ENCODE measurements at regions not wholly inside any gene's neighbourhood (a gene's known extent, or its start where the extent isn't known, plus 50 kb on each side); places are given as distances from the start of the nearest gene placed in this dataset.

DNA sequence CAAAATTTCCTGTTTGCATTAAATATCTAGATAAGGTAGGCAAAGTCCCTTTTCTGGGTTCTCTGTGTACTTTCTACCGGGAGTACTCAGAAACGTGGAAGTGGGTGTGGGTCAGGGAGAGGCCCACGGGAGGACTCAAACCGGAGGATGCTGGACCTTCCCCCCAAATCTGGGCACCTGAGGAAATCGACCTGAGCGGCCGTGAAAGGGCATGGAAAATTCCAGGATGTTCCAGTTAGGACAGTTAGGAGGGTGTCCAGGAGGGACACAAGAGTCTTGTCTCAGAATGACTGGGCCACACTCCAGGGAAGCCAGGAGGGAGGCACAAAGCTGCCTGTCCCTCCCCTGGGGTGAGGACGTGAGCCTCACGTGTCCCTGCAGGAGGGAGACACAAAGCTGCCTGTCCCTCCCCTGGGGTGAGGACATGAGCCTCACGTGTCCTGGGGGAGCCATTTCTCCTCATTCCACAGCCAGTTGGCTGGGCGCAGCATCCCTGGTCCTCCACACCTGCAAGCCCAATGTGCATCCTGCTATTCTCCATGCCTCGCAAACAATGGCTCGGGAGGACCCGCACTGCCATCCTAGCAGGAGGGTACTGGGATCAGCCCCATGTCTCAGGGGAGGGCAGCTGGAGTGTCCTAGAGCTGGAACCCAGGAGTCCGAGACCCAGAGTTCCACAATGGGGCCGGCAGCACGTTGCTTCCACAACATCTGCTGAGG is 190.5 kb upstream of the PPP2R2D start:
- DNase-seq (ENCODE audit: low spot score) = no peak

DNA sequence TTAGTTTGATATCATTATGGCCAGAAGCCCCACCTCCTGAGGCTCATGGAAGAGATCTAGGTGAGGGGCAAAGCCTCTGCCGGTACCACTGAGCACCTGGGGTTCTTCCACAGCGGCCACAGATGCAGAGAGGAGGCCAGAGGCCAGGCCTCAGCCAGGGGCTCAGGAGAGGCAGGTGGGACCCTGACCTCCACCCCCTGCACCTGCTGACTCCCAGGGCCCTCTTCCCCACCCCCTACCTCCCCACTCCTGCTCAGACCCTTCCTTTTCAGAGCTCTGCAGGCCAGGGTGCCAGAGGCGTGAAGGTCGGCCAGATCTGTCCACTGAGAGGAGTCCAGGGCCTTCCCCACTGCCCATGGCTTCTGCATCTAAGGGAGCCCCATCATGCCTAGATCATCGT is 178.7 kb upstream of the PPP2R2D start:
- DNase-seq (ENCODE audit: low spot score) = no peak

DNA sequence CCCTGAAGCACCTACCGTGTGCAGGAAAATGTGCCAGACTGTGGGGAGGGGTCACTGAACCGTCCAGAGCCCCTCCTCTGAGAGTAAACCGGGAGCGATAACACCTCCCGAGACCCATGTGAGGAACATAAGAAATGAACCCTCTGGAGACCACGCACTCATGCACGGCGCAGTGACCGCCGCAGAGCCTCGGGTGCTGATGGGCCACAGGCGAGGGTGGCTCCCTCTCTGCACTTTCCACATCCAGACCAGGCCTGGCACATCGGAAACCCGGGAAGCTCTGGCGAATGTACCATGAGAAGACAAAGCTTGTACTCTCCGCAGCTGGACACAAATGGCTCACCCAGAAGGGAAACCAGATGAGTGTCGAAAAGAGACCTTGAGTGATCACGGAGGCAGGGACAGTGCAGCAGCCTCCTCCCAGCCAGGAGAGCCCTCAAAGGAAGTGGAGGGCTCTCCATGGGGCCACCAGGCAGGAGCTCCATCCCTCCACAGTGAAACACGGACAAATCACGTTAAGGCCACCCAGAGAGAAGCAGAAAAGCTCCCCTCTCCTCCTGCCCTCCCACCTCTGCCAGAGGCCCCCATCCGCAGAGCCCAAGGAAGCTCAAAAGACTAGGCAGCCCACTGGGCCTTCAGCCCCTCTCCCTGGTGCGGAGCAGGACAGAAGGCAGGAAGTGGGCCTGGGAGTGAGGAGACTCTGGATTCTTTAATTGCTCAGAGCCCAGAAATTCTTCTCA is 178.1 kb upstream of the PPP2R2D start:
- DNase-seq (ENCODE audit: low spot score) = no peak

DNA sequence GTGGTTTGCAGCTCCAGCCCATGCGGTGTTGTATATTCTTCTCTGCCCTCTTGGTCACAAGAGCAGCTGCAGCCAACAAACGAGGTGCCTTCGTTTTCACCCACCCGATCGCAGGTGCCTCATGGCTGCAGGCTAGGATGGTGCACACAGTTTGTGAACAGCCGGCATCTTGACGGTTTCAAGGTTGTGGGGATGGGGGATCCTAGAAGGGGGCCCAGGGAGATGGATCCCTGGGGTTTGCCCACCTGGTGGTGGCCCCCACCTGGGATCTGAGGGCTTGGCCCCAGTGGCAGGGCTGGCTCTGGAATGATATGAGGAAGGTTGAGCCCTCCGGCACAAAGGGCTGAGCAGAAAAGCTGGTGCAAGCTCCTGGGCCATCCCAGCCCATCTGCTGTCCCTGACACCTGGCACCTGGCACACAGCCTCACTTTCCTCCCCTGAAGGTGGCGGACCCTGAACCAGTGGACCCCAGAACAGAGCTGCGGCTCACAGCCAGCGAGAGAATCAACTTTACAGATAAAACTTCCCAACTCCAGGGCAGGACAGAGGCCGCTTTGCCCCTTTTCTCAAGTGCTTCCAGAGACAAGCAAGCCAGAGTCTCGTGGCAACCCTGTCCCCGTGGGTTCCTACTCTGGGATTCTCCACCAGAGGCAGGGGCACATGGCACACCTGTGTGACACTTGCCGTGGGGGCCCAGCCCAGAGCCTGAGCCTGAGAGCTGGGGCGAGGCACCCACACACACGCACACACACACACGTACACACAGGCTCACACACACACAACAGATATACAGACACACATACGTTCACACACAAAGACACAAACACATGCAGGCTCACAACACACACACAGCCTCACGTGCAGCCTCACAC is 177.3 kb upstream of the PPP2R2D start:
- DNase-seq (ENCODE audit: low spot score) = no peak

DNA sequence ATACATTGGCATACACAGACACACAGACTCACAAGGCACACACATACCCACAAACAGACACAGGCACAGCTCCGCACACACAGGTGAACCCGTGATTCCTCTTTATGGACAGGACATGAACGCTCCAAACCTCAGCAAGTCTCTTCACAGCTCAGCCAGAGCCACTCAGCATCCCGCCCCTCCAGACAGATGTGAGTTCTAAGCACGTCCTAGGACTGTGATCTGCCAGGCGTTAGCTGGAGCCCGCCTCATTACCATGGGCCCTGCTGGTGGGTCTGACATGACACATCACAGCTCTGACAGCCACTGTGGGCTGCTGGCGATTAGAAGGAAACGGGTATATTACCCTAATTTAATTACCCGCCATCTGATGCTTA is 176.7 kb upstream of the PPP2R2D start:
- DNase-seq (ENCODE audit: low spot score) = no peak

DNA sequence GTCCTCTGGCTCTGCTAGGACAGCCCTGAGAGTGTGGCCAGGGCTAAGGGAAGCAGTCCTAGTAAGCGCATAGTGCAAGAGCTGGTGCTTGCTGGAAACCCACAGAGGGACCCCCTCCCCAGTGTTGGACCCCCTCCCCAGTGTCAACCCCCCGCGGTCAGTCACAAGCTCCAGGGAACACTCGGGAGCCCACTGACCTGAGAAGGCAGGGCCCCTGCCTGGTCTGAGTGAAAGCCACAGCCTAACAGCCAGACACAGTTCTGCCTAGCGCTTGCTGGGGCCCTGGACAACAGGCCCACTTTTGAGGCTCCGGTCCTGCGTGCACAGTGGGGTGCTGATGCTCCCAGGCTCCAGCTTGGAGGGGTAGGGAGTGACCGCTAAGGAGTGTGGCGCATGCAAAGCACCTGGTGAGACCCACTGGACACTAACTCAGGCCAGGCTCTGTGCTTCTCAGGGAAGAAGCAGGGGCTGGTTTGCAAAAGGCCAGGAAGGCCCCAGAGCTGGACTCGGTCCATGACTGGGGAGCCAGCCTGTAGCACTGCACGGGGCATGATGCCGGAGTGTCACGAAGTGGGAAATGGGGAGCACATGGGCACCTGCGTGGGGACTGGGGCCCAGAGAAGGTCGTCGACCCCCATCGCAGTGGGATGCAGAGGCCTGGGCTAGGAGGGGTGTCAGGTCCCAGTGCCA is 175.8 kb upstream of the PPP2R2D start:
- no peak for DNase-seq (ENCODE audit: low spot score)

DNA sequence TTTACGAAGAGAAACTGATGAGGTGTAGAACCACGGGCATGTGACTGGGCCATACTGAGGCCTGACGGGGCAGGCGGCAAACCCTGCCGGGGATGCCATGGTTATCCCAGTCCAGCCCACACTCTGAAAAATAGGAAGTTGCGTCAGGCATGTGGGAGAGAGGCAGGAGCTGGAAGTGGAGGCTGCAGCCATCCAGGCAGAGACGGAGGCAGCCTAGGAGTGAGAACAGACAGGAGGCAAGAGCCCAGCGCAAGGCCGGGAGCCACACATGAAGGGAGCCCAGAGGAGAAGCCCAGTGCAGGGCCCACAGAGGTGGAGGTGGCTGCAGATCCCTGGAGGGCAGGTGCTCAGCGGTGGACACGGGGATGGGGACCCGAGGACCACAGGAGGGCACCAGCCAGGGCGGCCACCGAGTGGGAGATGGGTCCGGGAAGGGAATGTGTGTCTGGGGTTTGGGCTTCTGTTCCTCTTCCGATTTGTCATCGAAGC is 175.2 kb upstream of the PPP2R2D start:
- no peak for DNase-seq (ENCODE audit: low spot score)

DNA sequence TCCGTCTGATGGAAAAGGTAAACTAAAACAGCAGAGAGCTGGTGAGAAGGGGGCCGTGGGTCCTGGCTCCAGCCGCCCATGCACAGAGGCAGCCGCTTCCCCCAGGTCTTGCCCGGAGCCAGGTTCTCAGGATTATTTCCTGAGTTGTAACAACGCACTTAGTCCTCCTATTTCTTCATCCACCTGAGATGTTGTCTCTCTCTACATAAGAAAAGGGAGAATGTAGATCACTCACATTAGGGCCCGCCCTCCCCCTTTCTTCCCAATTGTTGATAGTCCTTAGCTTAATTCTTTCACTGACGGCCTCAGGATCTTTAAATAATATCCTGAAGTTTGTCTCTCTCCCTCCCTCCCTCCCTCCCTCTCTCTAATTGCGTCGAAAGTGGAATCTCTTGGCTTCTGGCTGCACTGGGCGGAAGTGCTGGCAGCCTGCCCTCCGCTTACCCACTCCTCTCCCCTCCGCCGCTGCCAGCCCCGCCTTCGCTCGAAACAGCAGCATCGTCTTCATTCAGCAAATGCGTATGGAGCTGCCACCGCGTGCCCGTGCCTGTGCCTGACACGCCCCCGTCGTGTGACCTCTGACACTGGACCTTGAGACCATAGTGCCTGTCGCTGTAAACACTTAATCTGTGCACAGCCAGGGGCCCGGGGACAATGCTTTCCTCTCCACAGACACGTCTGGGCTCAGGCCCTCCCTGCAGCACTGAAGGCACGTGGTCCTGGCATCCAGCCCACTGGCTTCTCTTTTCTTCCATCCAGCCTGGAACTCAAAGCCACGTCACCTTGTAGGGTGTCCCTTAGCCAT is 174.5 kb upstream of the PPP2R2D start:
- DNase-seq (ENCODE audit: low spot score) = no peak

DNA sequence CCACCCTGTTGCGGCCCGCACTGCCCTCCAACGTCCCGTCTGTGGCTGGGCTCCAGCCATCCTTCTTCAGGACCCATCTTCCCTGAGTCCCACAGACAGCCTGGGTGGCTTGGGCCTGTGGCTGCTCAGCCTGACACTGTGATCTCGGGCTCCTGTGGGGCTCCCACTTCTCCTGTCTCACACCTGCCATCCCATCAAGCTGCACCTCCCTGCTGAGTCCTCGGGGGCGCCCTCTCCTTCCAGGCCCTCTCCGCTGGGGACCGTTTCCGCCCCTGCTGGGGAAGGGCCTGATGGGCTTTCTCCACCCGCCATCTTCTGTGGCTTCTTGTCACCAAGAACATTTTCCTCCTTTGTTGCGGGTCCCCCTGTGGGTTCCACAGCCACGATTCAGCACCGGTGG is 173.8 kb upstream of the PPP2R2D start:
- no peak for DNase-seq (ENCODE audit: low spot score)

DNA sequence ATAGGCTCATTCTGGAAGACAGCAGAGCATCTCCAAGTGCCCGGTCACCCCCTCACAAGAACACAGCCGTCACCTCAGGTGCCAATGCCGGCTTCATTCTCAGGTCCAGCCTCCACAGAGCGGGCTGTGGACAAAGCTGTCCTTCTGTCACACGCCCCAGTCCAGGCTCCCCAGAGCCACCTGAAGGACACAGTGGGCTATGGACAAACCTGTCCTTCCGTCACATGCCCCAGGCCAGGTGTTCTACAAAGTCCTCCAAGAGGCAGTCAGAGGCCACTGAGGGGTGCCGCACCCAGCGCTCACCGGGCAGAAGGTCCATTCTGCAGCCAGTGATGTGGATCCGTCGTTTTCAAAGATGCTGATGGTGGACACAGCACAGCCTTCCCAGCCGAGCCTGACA is 173.2 kb upstream of the PPP2R2D start:
- no peak for DNase-seq (ENCODE audit: low spot score)

DNA sequence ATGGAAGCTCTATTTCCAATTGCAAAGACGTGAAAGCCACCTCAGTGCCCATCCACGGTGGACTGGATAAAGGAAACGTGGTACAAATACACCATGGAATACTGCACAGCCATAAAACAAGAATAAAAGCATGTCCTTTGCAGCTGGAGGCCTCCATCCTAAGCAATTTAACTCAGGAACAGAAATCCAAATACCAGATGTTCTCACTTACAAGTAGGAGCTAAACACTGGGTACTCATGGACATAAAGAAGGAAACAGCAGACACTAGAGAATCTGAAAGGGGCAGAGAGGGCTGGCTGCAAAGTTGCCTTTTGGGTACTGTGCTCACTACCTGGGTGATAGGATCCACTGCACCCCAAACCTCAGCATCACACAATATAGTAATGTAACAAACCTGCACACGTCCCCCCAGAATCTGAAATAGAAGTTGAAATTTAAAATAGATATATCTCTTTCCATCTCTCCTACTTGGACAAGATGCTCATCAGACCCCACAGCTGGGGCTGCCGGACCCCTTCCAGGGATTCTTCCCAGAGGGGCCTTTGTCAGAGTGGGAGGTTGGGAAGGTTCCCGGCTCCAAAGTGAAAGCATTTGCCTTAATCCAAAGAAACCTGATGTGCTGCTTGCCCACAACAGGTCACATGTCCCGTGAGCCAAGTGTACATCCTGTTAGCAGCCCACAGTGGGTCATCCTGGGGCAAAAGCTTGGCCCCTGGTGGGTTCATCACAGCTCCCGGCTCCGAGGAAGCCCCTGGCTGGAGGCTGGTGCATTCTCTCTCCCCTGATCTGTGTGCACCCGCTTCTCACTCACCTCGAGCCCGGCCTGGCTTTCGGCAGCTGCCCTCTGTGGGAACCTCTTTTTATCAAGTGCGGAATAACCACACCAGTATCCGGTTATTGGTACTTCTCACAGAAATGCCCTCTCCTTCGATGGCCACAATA is 172.3 kb upstream of the PPP2R2D start:
- no peak for DNase-seq (ENCODE audit: low spot score)

DNA sequence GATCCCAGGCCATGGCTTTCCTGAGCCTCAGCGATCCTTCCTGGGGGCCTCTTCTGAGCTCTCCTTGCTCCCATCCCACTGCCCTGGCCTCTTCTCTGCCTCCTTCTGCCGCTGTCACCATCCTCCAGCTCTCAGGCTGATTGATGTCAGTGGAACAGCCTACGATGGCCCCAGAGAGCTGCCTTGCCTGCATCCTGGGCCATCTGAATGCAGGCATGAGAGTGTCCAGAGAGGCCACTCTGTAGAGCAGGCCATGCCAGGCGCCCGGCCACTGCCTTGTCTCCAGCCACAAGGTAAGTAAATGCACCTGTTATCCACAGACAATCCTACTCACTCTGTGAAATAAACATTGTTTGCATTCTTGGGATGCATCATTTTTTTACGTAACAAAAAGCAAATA is 171.4 kb upstream of the PPP2R2D start:
- DNase-seq (ENCODE audit: low spot score) = no peak

DNA sequence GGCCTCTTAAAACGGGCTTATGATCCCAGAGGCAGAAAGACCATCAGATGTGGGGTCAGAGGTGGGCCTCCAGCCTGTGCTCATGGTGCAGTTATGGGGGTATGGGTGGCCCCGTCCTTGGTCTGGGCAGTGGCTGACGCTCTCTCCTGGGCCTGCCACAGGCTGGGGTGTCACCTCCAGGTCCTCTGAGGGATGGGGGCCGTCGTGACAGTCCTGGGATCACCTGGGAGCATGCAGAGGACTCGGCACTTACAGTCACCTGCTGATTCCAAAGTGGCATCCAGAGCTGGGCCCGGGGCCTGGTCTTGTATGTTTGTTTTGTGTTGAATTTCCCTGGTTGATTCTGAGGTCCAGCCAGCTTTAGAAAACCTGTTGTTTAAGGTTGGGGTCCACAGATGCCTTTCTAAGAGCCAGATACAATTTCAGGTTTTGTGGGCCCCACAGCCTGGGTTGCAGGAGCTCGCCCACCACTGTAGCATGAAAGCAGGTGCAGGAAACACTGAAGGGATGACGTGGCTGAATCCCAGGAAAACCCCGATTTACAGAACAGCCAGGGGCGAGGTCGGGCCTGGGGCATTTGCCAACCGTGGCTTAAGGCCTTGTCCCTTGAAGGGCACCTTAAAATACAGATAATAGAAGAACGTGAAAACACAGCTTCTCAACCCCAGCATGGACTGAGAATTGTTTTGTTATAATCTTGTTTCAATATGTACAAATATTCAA is 170.7 kb upstream of the PPP2R2D start:
- no peak for DNase-seq (ENCODE audit: low spot score)

DNA sequence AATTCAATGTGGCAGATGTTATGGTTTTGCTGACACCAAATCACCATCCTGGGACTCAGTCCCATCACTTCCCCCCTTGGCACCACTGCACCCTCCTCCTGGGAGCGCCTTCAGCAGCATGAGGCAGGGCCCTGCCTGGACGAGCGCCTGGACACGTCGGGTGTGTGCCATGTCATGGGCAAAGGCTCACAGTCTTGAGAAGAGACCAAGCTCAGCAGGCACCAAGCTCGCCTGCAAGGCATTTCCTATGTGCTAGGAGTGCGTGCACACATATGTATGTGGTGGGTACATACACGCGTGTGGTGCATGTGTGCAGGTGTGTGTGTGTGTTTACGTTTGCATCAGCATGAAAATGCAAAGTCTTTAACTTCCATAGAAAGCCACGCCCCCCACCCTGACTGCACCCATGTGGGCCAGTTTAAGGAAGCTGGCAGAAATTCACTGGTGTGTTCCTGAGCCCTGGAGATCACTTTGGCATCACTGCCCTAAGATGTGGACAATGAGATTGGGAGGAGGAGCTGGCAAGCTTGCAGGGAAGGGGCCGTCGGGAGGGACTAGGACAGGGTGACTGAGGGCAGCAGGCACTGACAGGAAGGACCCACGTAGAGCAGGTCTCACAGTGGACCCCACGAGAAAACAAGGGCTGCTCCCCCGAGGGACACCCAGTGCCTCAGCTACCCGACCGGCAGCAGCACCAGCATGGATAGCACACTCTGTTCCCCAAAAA is 169.9 kb upstream of the PPP2R2D start:
- no peak for DNase-seq (ENCODE audit: low spot score)

DNA sequence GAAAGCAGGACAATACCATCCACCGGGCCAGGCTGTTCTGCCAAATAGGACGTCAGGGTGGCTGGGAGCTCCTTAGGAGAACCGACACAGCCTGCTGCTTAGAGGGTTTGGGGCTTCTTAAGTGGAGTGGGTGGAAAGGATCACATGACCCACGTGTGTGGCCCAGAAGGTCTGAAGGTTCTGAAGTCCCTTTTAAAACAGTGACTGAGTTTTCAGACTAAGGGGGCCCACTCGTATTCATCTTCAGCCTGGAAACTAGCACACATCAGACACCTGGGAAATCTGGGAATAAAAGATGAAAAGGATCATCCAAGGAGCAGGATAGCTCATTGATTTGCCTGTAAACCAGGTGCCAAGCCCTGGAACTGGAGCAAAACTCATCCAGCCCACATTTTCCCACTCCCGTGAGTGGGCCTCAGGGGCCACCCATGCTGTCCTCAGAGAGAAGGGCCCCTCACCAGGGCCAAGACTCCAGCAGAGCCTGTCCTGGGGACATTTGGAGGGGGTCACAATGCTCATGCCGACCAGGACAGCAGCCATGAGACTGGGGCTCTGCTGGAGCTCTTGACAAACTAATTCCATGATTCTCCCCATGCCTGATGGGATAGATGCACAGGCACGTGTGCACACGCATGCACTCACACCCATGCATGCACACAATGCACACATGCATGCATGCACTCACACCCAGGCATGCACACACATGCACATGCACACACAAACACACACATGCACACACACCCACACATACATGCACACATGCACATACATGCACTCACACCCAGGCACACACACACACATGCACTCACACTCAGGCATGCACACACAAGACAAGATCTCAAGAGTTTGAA is 168.8 kb upstream of the PPP2R2D start:
- DNase-seq (ENCODE audit: low spot score) = no peak

DNA sequence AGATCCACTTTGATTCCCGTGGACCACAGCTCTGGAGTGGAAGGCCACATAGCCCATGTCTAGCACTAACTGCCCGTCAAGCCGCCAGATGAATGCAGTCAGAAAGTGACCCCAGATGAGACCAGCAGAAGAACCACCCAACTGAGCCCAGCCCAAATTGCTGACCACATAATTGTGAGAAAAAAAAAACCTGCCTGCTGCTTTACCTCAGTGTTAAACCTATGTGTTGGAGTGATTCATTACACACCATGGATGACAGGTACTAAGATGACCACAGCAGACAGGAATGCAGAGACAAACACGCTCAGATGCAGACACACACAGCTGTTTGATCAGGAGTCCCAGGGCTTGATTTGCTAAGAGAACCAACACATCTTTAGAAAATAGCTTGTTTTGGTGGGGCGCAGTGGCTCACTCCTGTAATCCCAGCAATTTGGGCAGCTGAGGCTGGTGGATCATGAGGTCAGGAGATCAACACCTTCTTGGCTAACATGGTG is 168.1 kb upstream of the PPP2R2D start:
- DNase-seq (ENCODE audit: low spot score) = no peak

DNA sequence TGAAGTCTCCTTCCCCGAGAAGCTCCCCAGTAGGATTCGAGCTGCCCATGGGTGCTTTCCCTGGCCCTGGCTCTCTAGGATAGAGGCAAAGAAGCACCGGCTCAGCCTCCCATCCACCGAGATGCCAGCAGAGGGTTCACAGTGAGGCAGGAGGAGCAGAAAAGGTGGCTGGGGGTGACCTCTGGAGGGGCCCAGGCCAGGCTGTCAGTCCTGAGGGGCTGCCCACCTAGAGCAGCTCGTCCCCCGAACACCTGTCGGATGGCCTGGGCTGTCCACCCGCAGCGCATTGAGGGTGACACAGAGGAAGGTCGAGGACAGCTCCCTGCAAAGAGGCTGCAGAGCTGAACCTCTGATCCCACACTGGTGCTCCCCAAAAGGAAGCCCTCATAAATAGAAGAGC is 167.2 kb upstream of the PPP2R2D start:
- no peak for DNase-seq (ENCODE audit: low spot score)

DNA sequence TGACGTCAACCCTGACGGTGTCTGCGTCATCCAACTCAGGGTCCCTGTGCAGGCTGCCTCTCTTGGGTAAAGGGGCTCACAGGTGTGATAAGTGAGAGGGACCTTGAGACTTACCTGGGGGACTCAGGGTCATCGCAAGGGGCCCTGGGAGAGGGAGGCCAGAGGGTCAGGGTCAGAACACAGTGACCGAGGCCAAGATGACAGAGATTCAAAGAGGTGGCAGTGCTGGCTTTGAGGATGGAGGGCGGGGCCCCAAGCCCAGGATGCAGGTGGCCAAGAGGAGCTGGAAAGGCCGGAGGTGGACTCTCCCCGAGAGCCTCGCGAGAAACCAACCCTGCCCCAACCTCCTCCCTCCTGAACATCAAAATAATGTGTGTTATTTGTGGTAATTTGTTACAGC is 165.2 kb upstream of the PPP2R2D start:
- DNase-seq (ENCODE audit: low spot score) = no peak

Data from NAMALWA (cell line).